ENCODE measurements at regions not wholly inside any gene's neighbourhood (a gene's known extent, or its start where the extent isn't known, plus 50 kb on each side); places are given as distances from the start of the nearest gene placed in this dataset.
"Not testable (repeated sequence)": the region's sequence is repeated elsewhere in the genome, so short reads cannot be mapped to it uniquely, and the experiment has no call there.

- H3K4me3 ChIP-seq (ENCODE audit: low read length): no peak overlapping the region
- H3F3A ChIP-seq (ENCODE audit: insufficient read depth, low read length, poor library complexity, severe bottlenecking): no peaks in the 10 kb centered on the region
- no peaks in the 10 kb centered on the region for H4K20me1 ChIP-seq (ENCODE audit: insufficient read depth)
- H3K9me2 ChIP-seq (ENCODE audit: insufficient read depth, low read length): no peaks in the 10 kb centered on the region
- TF ChIP-seq SMC3 (conservative IDR thresholded peaks at IDR 0.05; ENCODE audit: poor library complexity) (no peak), MXI1 (conservative IDR thresholded peaks at IDR 0.05; ENCODE audit: poor library complexity, severe bottlenecking) (no peak), CTCF (IDR thresholded peaks at IDR 0.05; ENCODE audit: poor library complexity, severe bottlenecking) (no peak), REST (IDR thresholded peaks at IDR 0.05; ENCODE audit: borderline replicate concordance) (no peak), TAF1 (IDR thresholded peaks at IDR 0.05; ENCODE audit: low read depth) (no peak), EP300 (conservative IDR thresholded peaks at IDR 0.05; ENCODE audit: poor library complexity, severe bottlenecking) (no peak), RAD21 (conservative IDR thresholded peaks at IDR 0.05) (no peak), POLR2AphosphoS5 (IDR thresholded peaks at IDR 0.05) (no peak), EZH2 (IDR thresholded peaks at IDR 0.05; ENCODE audit: borderline replicate concordance, insufficient read depth, low read length, poor library complexity, severe bottlenecking) (no peak)
- no peak overlapping the region for H3K4me2 ChIP-seq (ENCODE audit: low read length)
- H3K79me2 ChIP-seq (replicated peaks; ENCODE audit: insufficient read depth, low read length): no peaks in the 10 kb centered on the region
- H3K27ac ChIP-seq (ENCODE audit: low read length): no peak overlapping the region
- H3K36me3 ChIP-seq (ENCODE audit: insufficient read depth, low read length): no peaks in the 10 kb centered on the region
- no peak overlapping the region for H2AFZ ChIP-seq (ENCODE audit: low read depth, low read length)
- H3K9me3 ChIP-seq (ENCODE audit: low read length): no peaks in the 10 kb centered on the region
- no peak overlapping the region for H3K9ac ChIP-seq (ENCODE audit: low read length)
- H3K27me3 ChIP-seq (ENCODE audit: insufficient read depth, low read depth, low read length): no peaks in the 10 kb centered on the region
Measured at GRCh38 chr15:35247150-35247549, 162.1 kb upstream of the NANOGP8 start.

- Histone ChIP-seq H3K4me3 (ENCODE audit: low read length) (no peak overlapping the region), H3K36me3 (ENCODE audit: insufficient read depth, low read length) (no peaks in the 10 kb centered on the region), H3K27me3 (ENCODE audit: insufficient read depth, low read depth, low read length) (no peaks in the 10 kb centered on the region), H3K27ac (ENCODE audit: low read length) (no peak overlapping the region), H3K9me3 (ENCODE audit: low read length) (no peaks in the 10 kb centered on the region), H2AFZ (ENCODE audit: low read depth, low read length) (no peak overlapping the region), H3F3A (ENCODE audit: insufficient read depth, low read length, poor library complexity, severe bottlenecking) (no peaks in the 10 kb centered on the region), H3K9me2 (ENCODE audit: insufficient read depth, low read length) (no peaks in the 10 kb centered on the region), H3K4me2 (ENCODE audit: low read length) (no peak overlapping the region), H3K79me2 (replicated peaks; ENCODE audit: insufficient read depth, low read length) (no peaks in the 10 kb centered on the region), H4K20me1 (ENCODE audit: insufficient read depth) (no peaks in the 10 kb centered on the region), H3K9ac (ENCODE audit: low read length) (no peak overlapping the region)
- TF ChIP-seq EZH2 (IDR thresholded peaks at IDR 0.05; ENCODE audit: borderline replicate concordance, insufficient read depth, low read length, poor library complexity, severe bottlenecking) (no peak), POLR2AphosphoS5 (IDR thresholded peaks at IDR 0.05) (no peak), SMC3 (conservative IDR thresholded peaks at IDR 0.05; ENCODE audit: poor library complexity) (no peak), RAD21 (conservative IDR thresholded peaks at IDR 0.05) (no peak), REST (IDR thresholded peaks at IDR 0.05; ENCODE audit: borderline replicate concordance) (no peak), MXI1 (conservative IDR thresholded peaks at IDR 0.05; ENCODE audit: poor library complexity, severe bottlenecking) (no peak), TAF1 (IDR thresholded peaks at IDR 0.05; ENCODE audit: low read depth) (no peak), CTCF (IDR thresholded peaks at IDR 0.05; ENCODE audit: poor library complexity, severe bottlenecking) (no peak), EP300 (conservative IDR thresholded peaks at IDR 0.05; ENCODE audit: poor library complexity, severe bottlenecking) (no peak)
Measured at GRCh38 chr15:35246451-35246850, 161.4 kb upstream of the NANOGP8 start.

- H3K4me2 ChIP-seq (ENCODE audit: low read length); H2AFZ ChIP-seq (ENCODE audit: low read depth, low read length); H3K9ac ChIP-seq (ENCODE audit: low read length); H3K27ac ChIP-seq (ENCODE audit: low read length); H3F3A ChIP-seq (ENCODE audit: insufficient read depth, low read length, poor library complexity, severe bottlenecking); H3K27me3 ChIP-seq (ENCODE audit: insufficient read depth, low read depth, low read length); H3K9me2 ChIP-seq (ENCODE audit: insufficient read depth, low read length); H3K79me2 ChIP-seq (replicated peaks; ENCODE audit: insufficient read depth, low read length); H3K36me3 ChIP-seq (ENCODE audit: insufficient read depth, low read length); H3K4me3 ChIP-seq (ENCODE audit: low read length); H3K9me3 ChIP-seq (ENCODE audit: low read length); H4K20me1 ChIP-seq (ENCODE audit: insufficient read depth): not testable (repeated sequence)
Measured at GRCh38 chr15:35245681-35246080, 160.6 kb upstream of the NANOGP8 start.

Measured in neural cell (in vitro differentiated cells).